GM21529 (cell line): ENCODE measurements at regions not wholly inside any gene's neighbourhood (a gene's known extent, or its start where the extent isn't known, plus 50 kb on each side); places are given as distances from the start of the nearest gene placed in this dataset.
"Not testable (repeated sequence)": the region's sequence is repeated elsewhere in the genome, so short reads cannot be mapped to it uniquely, and the experiment has no call there.

Source experiments
- ATAC-seq: cut with Tn5 transposase; IDR thresholded peaks from one replicate; pipeline ENCODE4 v1.9.1; 2021; ENCODE audit not compliant: unreplicated experiment

- ATAC-seq: no peak
Observed at GRCh38 chr2:16247326-16248122, 307.2 kb downstream of the MYCN start.

GRCh38 chr2:16246911-16247310 is 306.6 kb downstream of the MYCN start:
- no peak for ATAC-seq

- ATAC-seq: no peak
Observed at GRCh38 chr2:16246281-16246850, 306.0 kb downstream of the MYCN start.

- no peak for ATAC-seq
Observed at GRCh38 chr2:16245481-16246054, 305.2 kb downstream of the MYCN start.

DNA sequence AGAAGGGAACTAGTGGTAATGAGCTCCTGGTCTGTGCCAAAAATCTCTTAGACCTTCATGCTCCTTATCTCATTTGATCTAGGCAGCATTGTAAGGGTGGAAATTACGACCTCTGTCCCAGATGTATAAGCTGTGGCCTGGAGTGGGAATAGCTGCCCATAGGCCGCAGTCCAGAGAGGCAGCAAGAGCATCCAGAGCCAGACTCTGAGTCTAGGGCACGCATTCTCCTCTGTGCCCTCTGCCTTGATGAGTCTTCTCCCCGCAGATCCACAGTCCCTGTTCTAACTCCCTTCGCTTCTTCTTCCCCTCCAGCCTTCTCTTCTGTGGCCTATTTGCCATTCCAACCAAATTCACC is 304.6 kb downstream of the MYCN start:
- ATAC-seq: no peak

DNA sequence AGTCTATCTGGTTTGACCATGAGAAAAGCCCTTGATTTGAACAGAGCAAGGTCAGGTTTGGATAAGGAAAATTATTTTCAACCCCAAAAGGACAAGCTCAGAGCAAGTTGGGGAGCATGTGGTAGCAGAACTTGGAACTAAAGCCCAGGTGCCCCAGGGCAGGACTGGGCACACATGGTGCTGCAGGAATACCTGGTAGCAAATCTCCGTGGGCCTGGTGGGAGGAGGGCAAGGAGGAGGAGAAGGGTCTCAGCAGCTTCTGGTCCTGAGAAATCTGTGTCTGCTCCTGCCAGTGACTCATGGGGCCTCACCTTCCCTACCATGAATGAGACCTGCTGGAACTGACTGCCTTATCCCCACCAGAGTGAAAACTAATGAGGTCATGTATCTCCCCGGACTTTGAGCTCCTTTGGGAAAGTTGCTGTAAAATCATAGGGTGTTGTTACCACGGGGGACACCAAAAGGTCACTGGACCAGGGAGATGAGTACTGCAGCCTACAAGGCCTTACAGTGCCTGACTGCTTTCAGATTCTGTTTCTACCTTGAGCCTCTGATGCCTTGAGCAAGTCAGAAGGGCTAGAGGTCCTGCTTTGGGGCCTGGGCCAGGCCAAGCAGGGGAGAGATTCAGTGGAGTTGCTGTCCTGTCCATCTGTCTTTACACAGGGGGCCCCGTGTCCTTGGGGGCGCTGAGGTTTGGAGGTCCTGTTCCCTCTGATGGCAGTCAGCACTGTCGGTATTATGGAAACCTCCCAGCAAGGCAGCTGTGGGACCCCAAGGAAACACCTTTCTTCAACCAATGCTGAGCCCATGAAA is 304.0 kb downstream of the MYCN start:
- ATAC-seq: no peak

GRCh38 chr2:16243411-16243996 is 303.2 kb downstream of the MYCN start:
- ATAC-seq: no peak

GRCh38 chr2:16242906-16243305 is 302.6 kb downstream of the MYCN start:
- no peak for ATAC-seq

GRCh38 chr2:16241166-16242160 is 301.1 kb downstream of the MYCN start:
- no peak for ATAC-seq

DNA sequence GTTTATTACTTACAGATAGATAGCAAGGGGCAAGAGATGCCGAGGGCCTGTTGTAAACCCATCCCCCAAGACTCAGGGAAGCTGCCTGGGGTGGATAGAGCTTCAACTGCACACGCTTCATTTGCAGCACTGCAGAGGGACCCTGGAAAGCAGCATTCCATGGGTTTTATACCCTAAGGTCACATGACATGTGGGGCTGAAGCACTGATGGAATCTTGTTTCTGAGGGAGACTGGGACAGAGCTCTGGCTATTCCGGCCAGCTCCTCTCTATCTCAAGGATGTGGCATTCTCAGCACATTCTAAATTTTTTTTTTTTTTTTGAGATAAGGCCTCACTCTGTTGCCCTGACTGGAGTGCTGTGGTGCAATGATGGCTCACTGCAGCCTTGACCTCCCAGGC is 300.1 kb downstream of the MYCN start:
- no peak for ATAC-seq

- no peak for ATAC-seq
Observed at GRCh38 chr2:16239296-16239850, 299.0 kb downstream of the MYCN start.

DNA sequence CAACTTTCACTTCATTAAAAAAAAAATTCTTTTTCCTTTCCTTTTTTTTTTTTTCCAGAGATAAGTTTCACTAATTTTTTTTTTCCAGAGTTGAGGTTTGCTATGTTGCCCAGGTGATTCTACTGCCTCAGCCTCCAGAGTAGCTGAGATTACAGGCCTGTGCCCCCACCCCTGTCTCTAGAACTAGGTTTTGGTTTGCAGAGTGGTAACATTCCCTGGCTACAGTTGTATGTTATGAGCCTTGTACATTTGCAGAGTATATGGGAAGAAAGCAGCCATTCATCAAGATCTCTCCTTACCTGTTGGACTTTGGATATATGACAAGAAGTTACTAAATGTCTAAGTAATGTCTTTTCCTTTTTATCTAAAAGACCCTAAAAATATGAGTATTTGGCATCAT is 298.4 kb downstream of the MYCN start:
- ATAC-seq: no peak

DNA sequence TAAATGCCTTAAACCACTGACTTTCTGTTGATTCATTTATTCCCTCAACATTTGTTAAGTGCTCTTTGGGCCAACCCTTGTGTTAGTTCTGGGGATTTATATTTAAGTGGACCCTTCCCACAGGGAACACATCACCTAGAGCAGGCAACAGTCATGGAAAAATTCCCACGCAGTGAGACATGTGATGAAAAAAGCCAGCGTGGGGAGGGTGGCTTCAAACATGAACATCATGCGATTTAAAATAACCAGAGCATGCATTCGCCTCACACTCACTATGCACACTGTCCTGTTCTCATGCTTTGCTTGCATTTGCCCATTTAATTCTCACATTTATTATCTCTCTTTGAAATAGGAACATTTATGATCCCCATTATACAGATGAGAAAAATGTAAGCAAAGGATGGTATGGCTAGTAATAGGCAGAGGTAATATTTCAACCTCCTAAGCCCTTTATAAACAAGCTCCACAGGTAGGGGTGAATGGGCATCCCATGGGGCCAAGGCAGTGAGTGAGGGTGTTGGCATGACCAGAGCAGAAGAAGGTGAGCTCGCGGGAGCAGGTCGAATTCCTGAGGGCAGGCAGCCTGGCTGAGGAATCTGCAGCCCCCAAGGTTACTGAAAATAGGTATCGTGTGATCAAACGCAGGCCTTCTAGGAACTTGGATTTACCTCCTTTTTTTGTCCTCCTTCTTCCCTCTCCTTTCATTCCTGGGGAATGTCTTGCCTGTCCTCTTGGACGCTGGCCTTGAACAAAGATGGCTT is 297.8 kb downstream of the MYCN start:
- ATAC-seq: no peak

GRCh38 chr2:16235747-16236146 is 295.4 kb downstream of the MYCN start:
- ATAC-seq: no peak

- not testable (repeated sequence) for ATAC-seq
Observed at GRCh38 chr2:16235291-16235690, 294.9 kb downstream of the MYCN start.

- no peak for ATAC-seq
Observed at GRCh38 chr2:16228951-16229350, 288.6 kb downstream of the MYCN start.

- ATAC-seq: no peak
Observed at GRCh38 chr2:16228471-16228870, 288.1 kb downstream of the MYCN start.

DNA sequence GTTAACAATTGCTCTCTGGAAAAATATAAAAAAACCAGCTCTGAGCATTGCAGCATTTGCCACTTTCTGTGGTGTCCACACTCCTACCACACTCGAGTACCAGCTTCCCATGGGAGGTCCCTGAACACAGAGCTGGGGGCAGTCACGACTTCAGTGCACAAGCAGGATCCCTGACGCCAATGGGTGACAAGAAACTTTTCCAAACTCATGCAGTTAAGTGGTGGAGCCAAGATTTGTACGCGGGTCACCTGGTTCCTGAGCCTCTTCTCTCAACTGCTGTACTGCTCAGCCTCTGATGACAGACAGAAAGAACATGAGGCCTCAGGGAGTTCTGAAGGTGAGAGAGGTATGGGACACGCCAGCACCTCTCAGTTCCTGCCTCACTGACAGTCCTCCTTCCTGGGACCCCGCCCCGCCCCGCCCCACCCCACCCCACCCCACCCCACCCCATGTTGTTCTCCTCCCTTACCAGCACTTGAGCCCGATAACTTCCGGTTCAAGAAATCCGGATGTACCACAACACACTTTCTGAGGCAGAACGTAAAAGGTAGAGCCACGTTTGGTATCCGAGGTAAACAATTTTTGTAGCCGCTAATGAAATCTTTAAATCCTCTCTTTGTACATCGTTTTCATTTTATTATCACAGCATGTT is 287.6 kb downstream of the MYCN start:
- ATAC-seq: no peak
